ENCODE measurements at regions not wholly inside any gene's neighbourhood (a gene's known extent, or its start where the extent isn't known, plus 50 kb on each side); places are given as distances from the start of the nearest gene placed in this dataset.

- no peak for TF ChIP-seq CTCF (IDR thresholded peaks at IDR 0.05; ENCODE audit: insufficient read depth, low read length, poor library complexity, severe bottlenecking)
- no peak for DNase-seq (ENCODE audit: low read depth)
- H3K27me3 ChIP-seq (ENCODE audit: control insufficient read depth, insufficient read depth, low read length), result no peaks in the 10 kb centered on the region
- no peaks in the 10 kb centered on the region for H3K36me3 ChIP-seq (ENCODE audit: control insufficient read depth, insufficient read depth, low read length)
- H3K4me3 ChIP-seq (ENCODE audit: low read depth, low read length), result no peak overlapping the region
These were observed 356.3 kb upstream of the C2CD4B start for GRCh38 chr15:62521396-62521795.

- DNase-seq (ENCODE audit: low read depth), result no peak
- no peak for TF ChIP-seq CTCF (IDR thresholded peaks at IDR 0.05; ENCODE audit: insufficient read depth, low read length, poor library complexity, severe bottlenecking)
- H3K27me3 ChIP-seq (ENCODE audit: control insufficient read depth, insufficient read depth, low read length), result no peaks in the 10 kb centered on the region
- no peak overlapping the region for H3K4me3 ChIP-seq (ENCODE audit: low read depth, low read length)
- no peaks in the 10 kb centered on the region for H3K36me3 ChIP-seq (ENCODE audit: control insufficient read depth, insufficient read depth, low read length)
These were observed 359.8 kb upstream of the C2CD4B start for GRCh38 chr15:62524848-62525247.

GRCh38 chr15:62527387-62527786 is 362.3 kb upstream of the C2CD4B start:
- TF ChIP-seq CTCF (IDR thresholded peaks at IDR 0.05; ENCODE audit: insufficient read depth, low read length, poor library complexity, severe bottlenecking), result no peak
- DNase-seq (ENCODE audit: low read depth), result no peak
- no peaks in the 10 kb centered on the region for H3K27me3 ChIP-seq (ENCODE audit: control insufficient read depth, insufficient read depth, low read length)
- no peaks in the 10 kb centered on the region for H3K36me3 ChIP-seq (ENCODE audit: control insufficient read depth, insufficient read depth, low read length)
- no peak overlapping the region for H3K4me3 ChIP-seq (ENCODE audit: low read depth, low read length)

- Histone ChIP-seq H3K4me3 (ENCODE audit: low read depth, low read length) (no peak overlapping the region), H3K36me3 (ENCODE audit: control insufficient read depth, insufficient read depth, low read length) (no peaks in the 10 kb centered on the region), H3K27me3 (ENCODE audit: control insufficient read depth, insufficient read depth, low read length) (no peaks in the 10 kb centered on the region)
- DNase-seq (ENCODE audit: low read depth), result no peak
- TF ChIP-seq CTCF (IDR thresholded peaks at IDR 0.05; ENCODE audit: insufficient read depth, low read length, poor library complexity, severe bottlenecking), result no peak
These were observed 363.4 kb upstream of the C2CD4B start for GRCh38 chr15:62528505-62528904.

GRCh38 chr15:62532367-62532766 is 367.3 kb upstream of the C2CD4B start:
- DNase-seq (ENCODE audit: low read depth), result no peak
- Histone ChIP-seq H3K4me3 (ENCODE audit: low read depth, low read length) (no peak overlapping the region), H3K27me3 (ENCODE audit: control insufficient read depth, insufficient read depth, low read length) (no peaks in the 10 kb centered on the region), H3K36me3 (ENCODE audit: control insufficient read depth, insufficient read depth, low read length) (no peaks in the 10 kb centered on the region)
- TF ChIP-seq CTCF (IDR thresholded peaks at IDR 0.05; ENCODE audit: insufficient read depth, low read length, poor library complexity, severe bottlenecking), result no peak

- Histone ChIP-seq H3K27me3 (ENCODE audit: control insufficient read depth, insufficient read depth, low read length) (no peaks in the 10 kb centered on the region), H3K4me3 (ENCODE audit: low read depth, low read length) (no peak overlapping the region), H3K36me3 (ENCODE audit: control insufficient read depth, insufficient read depth, low read length) (no peaks in the 10 kb centered on the region)
- TF ChIP-seq CTCF (IDR thresholded peaks at IDR 0.05; ENCODE audit: insufficient read depth, low read length, poor library complexity, severe bottlenecking), result no peak
- DNase-seq (ENCODE audit: low read depth), result no peak
These were observed 368.6 kb upstream of the C2CD4B start for GRCh38 chr15:62533687-62534086.

All from kidney epithelial cell (primary cell).